Panc1 (cell line): ENCODE measurements at regions not wholly inside any gene's neighbourhood (a gene's known extent, or its start where the extent isn't known, plus 50 kb on each side); places are given as distances from the start of the nearest gene placed in this dataset.

ENCODE experiments used
- CTCF ChIP-seq: fragments of 450-650 bp; IDR thresholded peaks from 2 replicates; pipeline ENCODE4 v1.5.1; 2017; ENCODE audit warnings: mild to moderate bottlenecking
- POLR2AphosphoS5 ChIP-seq: IDR thresholded peaks from 2 replicates; pipeline ENCODE4 v1.6.1; 2012; ENCODE audit warnings: mild to moderate bottlenecking, low read depth, low read length, moderate library complexity
- REST ChIP-seq, 2 experiments: IDR thresholded peaks; 2 replicates each; pipeline ENCODE4 v1.6.1; 2011 to 2012; ENCODE audit warnings: low read depth in 2 of 2, control low read depth in 1 of 2, low read length in 1 of 2, mild to moderate bottlenecking in 1 of 2, moderate library complexity in 1 of 2; ENCODE audit not compliant: insufficient read depth in 1 of 2
- SIN3A ChIP-seq: IDR thresholded peaks from 2 replicates; pipeline ENCODE4 v1.6.1; 2012; ENCODE audit warnings: low read depth, mild to moderate bottlenecking, low read length, moderate library complexity, borderline replicate concordance; ENCODE audit not compliant: insufficient read depth
- TCF7L2 ChIP-seq: IDR thresholded peaks from 2 replicates; pipeline ENCODE4 v1.6.1; 2011; ENCODE audit warnings: mild to moderate bottlenecking, low read depth, low read length, inconsistent platforms

GRCh38 chr3:70531063-70531657 lies 218.7 kb upstream of the MDFIC2 start:
- TF ChIP-seq CTCF, result peak; percentile 59; the same call in 1 of the 2 replicates
- no peak for TF ChIP-seq REST (IDR thresholded peaks at IDR 0.05; ENCODE audit: insufficient read depth in 1 of 2, low read depth in 2 of 2, low read length in 1 of 2)
- TF ChIP-seq POLR2AphosphoS5, result no peak
- TF ChIP-seq SIN3A, result no peak
- TF ChIP-seq TCF7L2, result no peak
